22Rv1 (cell line): ENCODE measurements at regions not wholly inside any gene's neighbourhood (a gene's known extent, or its start where the extent isn't known, plus 50 kb on each side); places are given as distances from the start of the nearest gene placed in this dataset.

Experiments
- H3K27ac ChIP-seq: fragments of 450-650 bp; 2 replicates; pipeline ENCODE4 v1.5.1; 2017
- CTCF ChIP-seq: fragments of 450-650 bp; IDR thresholded peaks from 2 replicates; pipeline ENCODE4 v1.5.1; 2017; ENCODE audit warnings: mild to moderate bottlenecking
- ZFX ChIP-seq: fragments of 450-650 bp; IDR thresholded peaks from 2 replicates; pipeline ENCODE4 v1.6.1; 2017; ENCODE audit warnings: antibody characterized with exemption, borderline replicate concordance

GRCh38 chr6:169935861-169936260 is 184.4 kb downstream of the ERMARD start:
- no peak for TF ChIP-seq ZFX
- no peak for TF ChIP-seq CTCF

GRCh38 chr6:169935348-169935718 is 183.9 kb downstream of the ERMARD start:
- no peak overlapping the region for H3K27ac ChIP-seq
- TF ChIP-seq ZFX, result no peak

More at GRCh38 chr6:169935861-169936260, 184.4 kb downstream of the ERMARD start:
- H3K27ac ChIP-seq, result no peak overlapping the region

GRCh38 chr6:169934699-169935347 is 183.4 kb downstream of the ERMARD start:
- TF ChIP-seq CTCF (no peak), ZFX (no peak)
- H3K27ac ChIP-seq, result no peak overlapping the region

- no peak for TF ChIP-seq CTCF
- TF ChIP-seq ZFX, result no peak
- no peak overlapping the region for H3K27ac ChIP-seq
These were observed 182.6 kb downstream of the ERMARD start for GRCh38 chr6:169933839-169934698.

GRCh38 chr6:169933251-169933821 is 181.9 kb downstream of the ERMARD start:
- H3K27ac ChIP-seq, result no peak overlapping the region
- TF ChIP-seq CTCF (no peak), ZFX (no peak)

GRCh38 chr6:169932491-169932890 is 181.1 kb downstream of the ERMARD start:
- no peak overlapping the region for H3K27ac ChIP-seq
- TF ChIP-seq ZFX, result no peak
- no peak for TF ChIP-seq CTCF

GRCh38 chr6:169931261-169931660 is 179.8 kb downstream of the ERMARD start:
- no peak overlapping the region for H3K27ac ChIP-seq

More at GRCh38 chr6:169931261-169931660, 179.8 kb downstream of the ERMARD start:
- TF ChIP-seq ZFX (no peak), CTCF (no peak)
